Parathyroid adenoma (tissue), 2 donors: ENCODE measurements at regions not wholly inside any gene's neighbourhood (a gene's known extent, or its start where the extent isn't known, plus 50 kb on each side); places are given as distances from the start of the nearest gene placed in this dataset.

Source experiments
- H2AFZ ChIP-seq: fragments of 300-600 bp; sonication (generic); one replicate; pipeline ENCODE4 v1.7.0; 2017; ENCODE audit warnings: antibody characterized with exemption, mild to moderate bottlenecking
- H3K27ac ChIP-seq: fragments of 300-600 bp; sonication (generic); one replicate; pipeline ENCODE4 v1.7.0; 2017
- H3K27me3 ChIP-seq: fragments of 300-600 bp; sonication (generic); one replicate; pipeline ENCODE4 v1.7.0; 2017; ENCODE audit warnings: low read length; ENCODE audit not compliant: control insufficient read depth, insufficient read depth
- H3K36me3 ChIP-seq: fragments of 300-600 bp; sonication (generic); one replicate; pipeline ENCODE4 v1.7.0; 2017; ENCODE audit warnings: low read length; ENCODE audit not compliant: control insufficient read depth, insufficient read depth
- H3K4me1 ChIP-seq: fragments of 300-600 bp; sonication (generic); one replicate; pipeline ENCODE4 v1.7.0; 2017; ENCODE audit warnings: control low read depth
- H3K4me2 ChIP-seq: fragments of 300-600 bp; sonication (generic); one replicate; pipeline ENCODE4 v1.7.0; 2017; ENCODE audit warnings: low read length
- H3K4me3 ChIP-seq: fragments of 300-600 bp; sonication (generic); one replicate; pipeline ENCODE4 v1.7.0; 2017; ENCODE audit warnings: low read depth, low read length
- H3K79me2 ChIP-seq: fragments of 300-600 bp; sonication (generic); one replicate; pipeline ENCODE4 v1.7.0; 2017; ENCODE audit warnings: control low read depth
- H3K9ac ChIP-seq: fragments of 300-600 bp; sonication (generic); one replicate; pipeline ENCODE4 v1.7.0; 2017; ENCODE audit warnings: mild to moderate bottlenecking
- H3K9me3 ChIP-seq: fragments of 300-600 bp; sonication (generic); one replicate; pipeline ENCODE4 v1.7.0; 2017; ENCODE audit warnings: low read length; ENCODE audit not compliant: control insufficient read depth
- TF ChIP-seq, protein P1 (sequence below): fragments of 300-600 bp; sonication (generic); IDR thresholded peaks from one replicate; pipeline ENCODE4 v1.7.0; 2017; ENCODE audit warnings: antibody characterized with exemption, mild to moderate bottlenecking
- donor health status: primary hyperparathyroidism.

DNA sequence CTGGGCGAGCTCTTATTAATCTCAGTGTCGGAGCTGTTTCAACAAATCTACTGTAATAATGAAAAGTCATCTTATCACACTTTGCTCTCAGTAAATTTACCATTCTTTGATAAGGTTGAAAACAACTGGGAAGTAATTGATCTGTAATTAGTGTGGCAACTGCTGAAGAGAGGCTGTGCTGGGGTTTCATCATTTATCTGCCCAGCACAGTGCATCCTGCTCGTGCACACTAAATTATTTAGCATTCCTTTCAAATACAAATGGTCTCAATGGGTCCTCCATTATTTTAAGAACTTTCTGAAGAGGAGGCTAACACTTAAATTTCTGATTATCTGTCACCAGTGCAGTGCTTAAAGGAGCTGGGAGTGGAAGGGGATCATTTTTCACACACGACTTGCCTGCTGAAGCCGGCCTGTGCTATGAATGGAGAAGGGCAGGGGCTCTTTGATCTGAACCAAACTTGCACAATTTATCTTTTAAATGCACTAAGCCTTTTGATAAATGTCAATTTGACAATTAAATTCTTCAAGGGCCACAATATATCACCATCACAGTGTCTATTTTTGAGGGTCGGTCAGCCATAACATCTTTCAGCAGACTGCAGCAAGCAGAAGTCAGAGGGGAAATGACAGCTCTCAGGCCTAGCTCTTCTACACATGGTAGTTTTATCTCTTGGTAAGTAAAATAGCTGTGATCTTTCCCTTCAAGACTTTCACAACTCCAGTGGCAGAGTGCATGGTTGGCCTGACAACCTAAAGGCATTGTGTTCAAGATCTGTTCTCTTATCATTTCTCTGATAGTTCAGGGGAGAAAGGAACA lies 106.4 kb upstream of the EFNA5 start:
- Histone ChIP-seq H3K27me3 (no peaks in the 10 kb centered on the region), H3K4me3 (no peak overlapping the region), H3K4me1 (no peaks in the 10 kb centered on the region), H3K4me2 (no peak overlapping the region), H3K9ac (no peak overlapping the region), H3K79me2 (no peaks in the 10 kb centered on the region), H2AFZ (no peak overlapping the region), H3K27ac (no peak overlapping the region), H3K9me3 (peaks cover 7% of the 10 kb centered on the region), H3K36me3 (no peaks in the 10 kb centered on the region)
- TF ChIP-seq, protein P1, sequence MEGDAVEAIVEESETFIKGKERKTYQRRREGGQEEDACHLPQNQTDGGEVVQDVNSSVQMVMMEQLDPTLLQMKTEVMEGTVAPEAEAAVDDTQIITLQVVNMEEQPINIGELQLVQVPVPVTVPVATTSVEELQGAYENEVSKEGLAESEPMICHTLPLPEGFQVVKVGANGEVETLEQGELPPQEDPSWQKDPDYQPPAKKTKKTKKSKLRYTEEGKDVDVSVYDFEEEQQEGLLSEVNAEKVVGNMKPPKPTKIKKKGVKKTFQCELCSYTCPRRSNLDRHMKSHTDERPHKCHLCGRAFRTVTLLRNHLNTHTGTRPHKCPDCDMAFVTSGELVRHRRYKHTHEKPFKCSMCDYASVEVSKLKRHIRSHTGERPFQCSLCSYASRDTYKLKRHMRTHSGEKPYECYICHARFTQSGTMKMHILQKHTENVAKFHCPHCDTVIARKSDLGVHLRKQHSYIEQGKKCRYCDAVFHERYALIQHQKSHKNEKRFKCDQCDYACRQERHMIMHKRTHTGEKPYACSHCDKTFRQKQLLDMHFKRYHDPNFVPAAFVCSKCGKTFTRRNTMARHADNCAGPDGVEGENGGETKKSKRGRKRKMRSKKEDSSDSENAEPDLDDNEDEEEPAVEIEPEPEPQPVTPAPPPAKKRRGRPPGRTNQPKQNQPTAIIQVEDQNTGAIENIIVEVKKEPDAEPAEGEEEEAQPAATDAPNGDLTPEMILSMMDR: no peak

DNA sequence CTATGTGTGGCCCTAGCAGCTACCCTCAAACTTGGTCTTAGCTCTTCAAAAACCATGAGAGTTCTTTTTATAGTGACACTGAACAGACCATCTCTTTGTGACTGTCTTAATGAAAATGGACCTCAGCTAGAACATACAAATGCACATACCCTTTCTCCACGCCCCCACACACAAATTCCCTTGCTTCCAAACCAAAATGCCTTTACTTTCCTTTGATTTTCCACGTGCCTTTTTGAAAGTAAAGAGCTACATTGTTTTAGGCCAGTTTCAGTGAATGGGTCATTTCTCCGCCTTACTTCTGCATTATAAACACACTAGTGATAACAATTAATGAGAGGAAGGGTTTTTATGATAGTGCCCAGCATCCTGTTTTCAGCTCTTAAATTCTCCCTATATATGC lies 105.8 kb upstream of the EFNA5 start:
- H3K9ac ChIP-seq: no peak overlapping the region
- H2AFZ ChIP-seq: no peak overlapping the region
- H3K4me1 ChIP-seq: no peaks in the 10 kb centered on the region
- H3K4me3 ChIP-seq: no peak overlapping the region
- no peak overlapping the region for H3K27ac ChIP-seq
- no peaks in the 10 kb centered on the region for H3K79me2 ChIP-seq
- peaks cover 4% of the 10 kb centered on the region for H3K9me3 ChIP-seq
- H3K36me3 ChIP-seq: no peaks in the 10 kb centered on the region
- TF ChIP-seq, protein P1: no peak
- H3K4me2 ChIP-seq: no peak overlapping the region
- no peaks in the 10 kb centered on the region for H3K27me3 ChIP-seq

DNA sequence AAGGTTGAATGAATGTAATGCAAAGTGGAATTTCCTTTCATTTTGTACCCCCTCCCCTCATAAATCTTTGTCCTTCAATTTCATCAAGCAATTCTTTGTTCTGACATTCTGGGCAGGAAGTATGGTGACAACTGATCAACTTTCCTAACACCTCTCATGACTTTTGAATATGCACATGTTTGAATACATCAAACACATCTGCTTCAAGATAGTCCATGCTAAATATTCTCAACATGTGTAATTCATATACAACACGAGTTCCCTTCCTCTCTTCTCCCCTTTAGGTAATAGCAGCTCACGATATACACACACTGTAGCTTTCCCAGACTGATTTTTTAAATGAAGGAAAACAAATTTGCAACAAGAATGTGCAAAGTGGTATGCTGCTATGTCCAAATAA lies 103.6 kb upstream of the EFNA5 start:
- Histone ChIP-seq H3K9me3 (no peaks in the 10 kb centered on the region), H3K9ac (no peak overlapping the region), H3K4me1 (no peaks in the 10 kb centered on the region), H3K79me2 (no peaks in the 10 kb centered on the region), H3K4me3 (no peak overlapping the region), H3K4me2 (no peak overlapping the region), H3K36me3 (no peaks in the 10 kb centered on the region), H3K27ac (no peak overlapping the region), H2AFZ (no peak overlapping the region), H3K27me3 (no peaks in the 10 kb centered on the region)
- TF ChIP-seq, protein P1: no peak

DNA sequence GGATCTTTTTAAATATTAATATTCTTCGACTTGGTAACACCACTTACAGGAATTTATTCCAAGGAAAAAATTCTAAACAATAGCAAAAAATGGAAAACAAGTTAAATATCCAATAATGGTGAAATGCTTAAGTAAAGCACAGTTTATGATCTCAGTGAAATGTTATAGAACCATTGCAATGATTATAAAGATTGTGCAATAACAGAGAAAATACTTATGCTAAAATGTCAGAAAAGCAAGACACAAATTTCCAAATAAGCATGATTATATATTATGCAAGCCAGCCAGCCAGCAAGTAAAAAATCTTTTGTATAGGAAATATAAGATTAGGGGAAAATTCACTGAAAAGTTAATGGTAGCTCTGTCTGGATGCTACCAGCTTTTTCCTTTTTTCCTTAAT lies 102.7 kb upstream of the EFNA5 start:
- no peaks in the 10 kb centered on the region for H3K27me3 ChIP-seq
- H3K4me3 ChIP-seq: no peak overlapping the region
- H3K9me3 ChIP-seq: no peaks in the 10 kb centered on the region
- H3K9ac ChIP-seq: no peak overlapping the region
- H2AFZ ChIP-seq: no peak overlapping the region
- TF ChIP-seq, protein P1: no peak
- H3K4me2 ChIP-seq: no peak overlapping the region
- no peaks in the 10 kb centered on the region for H3K4me1 ChIP-seq
- no peaks in the 10 kb centered on the region for H3K79me2 ChIP-seq
- H3K27ac ChIP-seq: no peak overlapping the region
- no peaks in the 10 kb centered on the region for H3K36me3 ChIP-seq
